Large intestine (tissue), 3 donors: ENCODE measurements at regions not wholly inside any gene's neighbourhood (a gene's known extent, or its start where the extent isn't known, plus 50 kb on each side); places are given as distances from the start of the nearest gene placed in this dataset.
"Not testable (repeated sequence)": the region's sequence is repeated elsewhere in the genome, so short reads cannot be mapped to it uniquely, and the experiment has no call there.

Experiments used
- DNase-seq, 2 donors: peaks; one replicate each; pipeline versions ENCODE4 v3.0.0 to v3.0.0-alpha.2; 2013
- H3K27ac ChIP-seq: one replicate; pipeline ENCODE4 v1.5.1; 2013; ENCODE audit warnings: low read length
- H3K27me3 ChIP-seq: 2 replicates; pipeline ENCODE4 v1.6.1; 2013; ENCODE audit warnings: low read length; ENCODE audit not compliant: control insufficient read depth, insufficient read depth
- H3K36me3 ChIP-seq: 2 replicates; pipeline ENCODE4 v1.6.1; 2013; ENCODE audit warnings: low read length; ENCODE audit not compliant: control insufficient read depth, insufficient read depth
- H3K4me1 ChIP-seq: one replicate; pipeline ENCODE4 v1.6.1; 2013; ENCODE audit warnings: low read length; ENCODE audit not compliant: control insufficient read depth, insufficient read depth
- H3K4me3 ChIP-seq: one replicate; pipeline ENCODE4 v1.5.1; 2013; ENCODE audit warnings: low read length
- H3K9me3 ChIP-seq: one replicate; pipeline ENCODE4 v1.6.1; 2013; ENCODE audit warnings: mild to moderate bottlenecking, low read depth, low read length, moderate library complexity; ENCODE audit not compliant: control insufficient read depth
- WGBS: methylation state at CpG from one replicate; pipeline ENCODE4 v1.1.5; 2013; ENCODE audit warnings: low lambda C conversion rate; ENCODE audit not compliant: insufficient coverage; 5-methylcytosine and 5-hydroxymethylcytosine counted together

GRCh38 chr15:57893040-57893439 is 172.5 kb downstream of the ALDH1A2 start:
- H3K9me3 ChIP-seq: no peaks in the 10 kb centered on the region
- no peaks in the 10 kb centered on the region for H3K36me3 ChIP-seq
- H3K27me3 ChIP-seq: no peaks in the 10 kb centered on the region
- no peak for DNase-seq
- H3K27ac ChIP-seq: no peak overlapping the region
- no peak overlapping the region for H3K4me3 ChIP-seq
- H3K4me1 ChIP-seq: no peaks in the 10 kb centered on the region
- WGBS: 53% methylated on average over 2 of the region's 5 CpGs

GRCh38 chr15:57895291-57895690 is 170.2 kb downstream of the ALDH1A2 start:
- Histone ChIP-seq H3K4me1 (no peaks in the 10 kb centered on the region), H3K9me3 (no peaks in the 10 kb centered on the region), H3K36me3 (no peaks in the 10 kb centered on the region), H3K27me3 (no peaks in the 10 kb centered on the region), H3K27ac (no peak overlapping the region), H3K4me3 (no peak overlapping the region)
- WGBS: no CpG with 5 or more reads among the region's 1 CpG
- DNase-seq: no peak

GRCh38 chr15:57896114-57896513 is 169.4 kb downstream of the ALDH1A2 start:
- H3K4me1 ChIP-seq: no peaks in the 10 kb centered on the region
- 80% methylated on average over 1 of the region's 5 CpGs for WGBS
- no peak overlapping the region for H3K4me3 ChIP-seq
- H3K9me3 ChIP-seq: no peaks in the 10 kb centered on the region
- H3K36me3 ChIP-seq: no peaks in the 10 kb centered on the region
- H3K27ac ChIP-seq: no peak overlapping the region
- no peak for DNase-seq
- H3K27me3 ChIP-seq: no peaks in the 10 kb centered on the region

- H3K4me1 ChIP-seq, H3K27me3 ChIP-seq, H3K36me3 ChIP-seq, H3K9me3 ChIP-seq, DNase-seq, H3K4me3 ChIP-seq, H3K27ac ChIP-seq: not testable (repeated sequence)
- WGBS: no CpG with 5 or more reads among the region's 6 CpGs
Measured at GRCh38 chr15:57896899-57897298, 168.6 kb downstream of the ALDH1A2 start.

GRCh38 chr15:57897870-57898269 is 167.6 kb downstream of the ALDH1A2 start:
- DNase-seq: no peak
- Histone ChIP-seq H3K9me3 (no peaks in the 10 kb centered on the region), H3K36me3 (no peaks in the 10 kb centered on the region), H3K4me1 (no peaks in the 10 kb centered on the region), H3K27ac (no peak overlapping the region), H3K27me3 (no peaks in the 10 kb centered on the region), H3K4me3 (no peak overlapping the region)
- WGBS: no CpG with 5 or more reads among the region's 3 CpGs

GRCh38 chr15:57902155-57902554 is 163.4 kb downstream of the ALDH1A2 start:
- Histone ChIP-seq H3K36me3 (no peaks in the 10 kb centered on the region), H3K27ac (no peak overlapping the region), H3K9me3 (no peaks in the 10 kb centered on the region), H3K4me1 (no peaks in the 10 kb centered on the region), H3K27me3 (peaks cover 4% of the 10 kb centered on the region), H3K4me3 (no peak overlapping the region)
- DNase-seq: no peak
- no CpG with 5 or more reads among the region's 1 CpG for WGBS
